ENCODE measurements at regions not wholly inside any gene's neighbourhood (a gene's known extent, or its start where the extent isn't known, plus 50 kb on each side); places are given as distances from the start of the nearest gene placed in this dataset.

- DNase-seq (no peak), ATAC-seq (no peak)
- no peak for TF ChIP-seq CTCF (IDR thresholded peaks at IDR 0.05)
- intact Hi-C loops (cut with DNase I, micrococcal nuclease), result no loop called here
- Histone ChIP-seq H3K36me3 (ENCODE audit: low read depth) (no peaks in the 10 kb centered on the region), H3K4me3 (no peak overlapping the region), H3K4me1 (ENCODE audit: low read depth) (no peaks in the 10 kb centered on the region), H3K9me3 (peaks cover 3% of the 10 kb centered on the region)
Observed at GRCh38 chr21:16102113-16102512, 372.3 kb downstream of the USP25 start.

GRCh38 chr21:16108561-16109075, 378.8 kb downstream of the USP25 start:
- TF ChIP-seq CTCF (IDR thresholded peaks at IDR 0.05), result no peak
- no peak for ATAC-seq
- intact Hi-C loops (cut with DNase I, micrococcal nuclease), result no loop called here
- H3K4me1 ChIP-seq (ENCODE audit: low read depth), result no peaks in the 10 kb centered on the region
- H3K9me3 ChIP-seq, result peaks cover 3% of the 10 kb centered on the region
- no peaks in the 10 kb centered on the region for H3K36me3 ChIP-seq (ENCODE audit: low read depth)
- DNase-seq, result no peak
- no peak overlapping the region for H3K4me3 ChIP-seq

GRCh38 chr21:16113052-16113715, 383.4 kb downstream of the USP25 start:
- DNase-seq (peak in 1 of 3 donors; percentile 6), ATAC-seq (no peak)
- no peaks in the 10 kb centered on the region for H3K36me3 ChIP-seq (ENCODE audit: low read depth)
- H3K4me3 ChIP-seq, result no peak overlapping the region
- H3K9me3 ChIP-seq, result no peaks in the 10 kb centered on the region
- H3K4me1 ChIP-seq (ENCODE audit: low read depth), result no peaks in the 10 kb centered on the region
- no peak for TF ChIP-seq CTCF (IDR thresholded peaks at IDR 0.05)
- intact Hi-C loops (cut with DNase I, micrococcal nuclease), result no loop called here

GRCh38 chr21:16115461-16115860, 385.7 kb downstream of the USP25 start:
- DNase-seq (no peak), ATAC-seq (no peak)
- TF ChIP-seq CTCF (IDR thresholded peaks at IDR 0.05), result no peak
- Histone ChIP-seq H3K36me3 (ENCODE audit: low read depth) (no peaks in the 10 kb centered on the region), H3K9me3 (no peaks in the 10 kb centered on the region), H3K4me1 (ENCODE audit: low read depth) (no peaks in the 10 kb centered on the region), H3K4me3 (no peak overlapping the region)
- intact Hi-C loops (cut with DNase I, micrococcal nuclease), result no loop called here

- intact Hi-C loops (cut with DNase I, micrococcal nuclease), result no loop called here
- H3K4me1 ChIP-seq (ENCODE audit: low read depth), result no peaks in the 10 kb centered on the region
- H3K4me3 ChIP-seq, result no peak overlapping the region
- ATAC-seq (no peak), DNase-seq (no peak)
- no peaks in the 10 kb centered on the region for H3K36me3 ChIP-seq (ENCODE audit: low read depth)
- TF ChIP-seq CTCF (IDR thresholded peaks at IDR 0.05), result no peak
- no peaks in the 10 kb centered on the region for H3K9me3 ChIP-seq
Observed at GRCh38 chr21:16116069-16116468, 386.3 kb downstream of the USP25 start.

Data from mucosa of descending colon (tissue), 3 donors.